ENCODE measurements at regions not wholly inside any gene's neighbourhood (a gene's known extent, or its start where the extent isn't known, plus 50 kb on each side); places are given as distances from the start of the nearest gene placed in this dataset.
A peak's percentile ranks its signal among the peaks of the same experiment; 100 is the strongest.

DNA sequence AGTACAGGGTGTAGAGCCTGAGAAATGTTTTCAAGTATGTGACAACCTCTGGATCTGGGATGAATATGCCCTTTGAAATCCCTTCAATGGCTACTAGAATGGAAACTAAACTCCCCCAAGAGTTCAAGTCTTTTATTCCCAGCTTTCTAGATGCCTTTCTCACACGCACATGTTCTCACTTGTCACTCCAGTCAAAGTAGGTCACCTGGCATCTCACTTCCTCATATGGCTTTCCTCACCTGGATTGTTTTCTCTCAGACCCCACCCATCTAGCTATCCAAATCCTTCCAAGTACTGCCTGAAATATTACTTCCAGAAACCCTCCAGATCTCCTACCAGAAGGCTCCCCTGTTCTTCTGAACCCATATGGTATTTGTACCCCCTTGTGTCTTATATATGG, 615.4 kb upstream of the KLF4 start:
- DNase-seq (ENCODE audit: low spot score): no peak

DNA sequence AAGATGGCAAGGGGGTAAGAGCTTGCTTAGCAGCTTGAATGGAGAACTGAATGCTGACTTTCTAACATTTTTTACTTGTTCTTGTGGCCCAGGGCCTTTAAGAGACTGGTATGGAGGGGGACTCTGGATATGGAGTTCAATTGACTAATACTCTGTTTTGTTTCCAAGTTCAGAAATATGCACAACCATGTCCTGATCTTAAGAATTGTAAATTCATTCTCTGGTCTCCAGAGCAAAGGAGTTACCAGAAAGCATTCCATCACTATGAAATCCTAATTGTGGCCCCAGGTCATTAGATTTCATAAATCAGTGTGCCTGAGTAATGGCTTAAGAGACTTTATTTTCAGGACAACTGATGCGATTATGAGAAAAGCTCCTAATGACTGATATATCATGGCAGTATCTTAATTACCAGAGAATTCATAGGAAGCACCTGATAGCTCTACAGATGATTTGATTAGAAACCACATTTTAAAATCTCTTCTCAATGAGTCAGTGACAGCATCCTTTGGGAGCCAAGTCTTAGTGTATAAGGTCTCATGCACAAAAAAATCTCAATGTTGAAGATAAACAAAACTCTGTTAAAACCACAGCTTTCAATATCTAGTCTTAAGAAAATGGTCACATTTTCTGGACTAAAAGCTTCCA, 613.6 kb upstream of the KLF4 start:
- peak; percentile 19 for DNase-seq (ENCODE audit: low spot score)

DNA sequence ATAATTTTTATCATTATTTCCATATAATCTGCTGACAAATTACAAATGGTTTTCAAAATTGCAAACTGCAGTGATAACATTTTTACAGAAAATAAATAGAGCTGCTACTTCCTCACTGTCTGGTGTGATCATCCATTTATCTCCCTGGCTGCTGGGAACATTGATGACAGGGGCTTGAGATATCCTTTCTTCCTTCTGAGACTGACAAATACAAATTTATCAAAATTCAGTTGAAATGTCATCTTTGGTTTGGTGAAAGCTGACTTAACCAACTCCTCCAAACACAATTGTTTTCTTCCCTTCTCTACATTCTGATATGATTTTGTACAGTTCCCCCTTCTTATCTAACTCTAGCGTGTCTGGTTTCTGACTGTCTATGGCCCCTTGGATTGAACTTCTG, 611.8 kb upstream of the KLF4 start:
- no peak for DNase-seq (ENCODE audit: low spot score)

DNA sequence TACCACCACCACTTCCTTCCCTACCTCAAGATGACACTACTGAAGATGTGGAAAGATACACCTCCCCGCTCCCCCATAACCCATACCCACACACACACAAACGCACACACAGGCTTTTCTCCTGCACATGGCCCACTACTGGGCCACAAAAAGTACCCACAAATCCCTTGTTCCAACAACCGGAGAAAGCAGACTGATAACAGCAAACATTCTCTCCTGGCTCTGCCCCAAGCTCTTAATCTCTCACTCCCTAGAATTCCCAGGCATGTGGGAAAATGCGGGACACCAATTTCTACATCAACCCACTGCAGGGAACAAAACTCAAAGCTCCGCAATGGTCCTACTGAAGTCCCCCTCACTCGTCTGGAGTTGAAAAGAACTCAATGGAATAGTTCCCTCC, 611.0 kb upstream of the KLF4 start:
- DNase-seq (ENCODE audit: low spot score): no peak

DNA sequence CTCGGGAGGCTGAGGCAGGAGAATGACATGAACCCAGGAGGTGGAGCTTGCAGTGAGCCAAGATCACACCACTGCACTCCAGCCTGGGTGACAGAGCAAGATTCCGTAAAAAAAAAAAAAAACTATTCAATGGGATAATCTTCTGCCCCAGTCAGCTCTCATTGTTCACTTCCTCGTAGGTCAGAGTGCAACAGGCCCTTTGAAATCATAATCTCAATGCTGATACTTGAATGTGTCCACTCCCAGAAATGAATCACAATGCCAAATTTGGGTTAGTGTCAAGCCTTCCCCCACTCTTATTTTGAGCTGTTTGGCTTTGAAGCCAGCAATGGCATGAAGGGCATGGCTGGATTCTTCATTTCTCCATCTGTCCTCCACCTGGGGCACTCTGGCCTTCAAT, 610.3 kb upstream of the KLF4 start:
- no peak for DNase-seq (ENCODE audit: low spot score)

DNA sequence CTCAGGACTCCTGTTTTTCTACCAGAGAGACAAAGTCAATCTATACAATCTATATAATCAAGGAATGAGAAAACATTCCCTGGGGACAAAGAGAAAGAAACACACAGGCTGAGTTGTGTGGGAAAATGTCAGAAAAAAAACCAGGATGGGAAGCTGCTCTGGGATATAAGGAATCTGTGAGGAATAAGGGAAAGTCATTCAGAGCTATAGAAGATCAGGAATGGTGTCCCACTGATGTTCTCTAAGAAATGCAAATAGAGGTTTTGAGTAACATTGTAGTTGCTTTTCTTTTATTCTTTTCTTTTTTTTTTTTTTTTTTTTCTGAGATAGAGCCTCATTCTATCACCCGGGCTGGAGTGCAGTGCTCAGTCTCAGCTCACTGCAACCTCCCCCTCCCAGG, 605.9 kb upstream of the KLF4 start:
- DNase-seq (ENCODE audit: low spot score): no peak

DNA sequence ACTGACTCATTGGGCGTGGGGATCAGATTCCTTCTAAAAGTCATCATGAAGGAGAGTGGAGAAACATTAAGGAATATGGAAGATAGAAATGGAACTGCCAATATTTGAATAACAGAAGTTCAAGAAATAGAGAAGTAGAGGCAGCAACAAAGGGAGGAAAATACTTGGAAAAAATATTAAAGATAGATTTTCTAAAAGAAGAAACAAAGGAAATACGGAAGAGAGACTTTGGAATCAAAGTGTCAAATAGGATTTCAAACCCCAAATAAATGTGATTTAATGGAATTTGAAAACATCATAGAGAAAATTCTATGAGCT, 605.1 kb upstream of the KLF4 start:
- DNase-seq (ENCODE audit: low spot score): peak; percentile 28

DNA sequence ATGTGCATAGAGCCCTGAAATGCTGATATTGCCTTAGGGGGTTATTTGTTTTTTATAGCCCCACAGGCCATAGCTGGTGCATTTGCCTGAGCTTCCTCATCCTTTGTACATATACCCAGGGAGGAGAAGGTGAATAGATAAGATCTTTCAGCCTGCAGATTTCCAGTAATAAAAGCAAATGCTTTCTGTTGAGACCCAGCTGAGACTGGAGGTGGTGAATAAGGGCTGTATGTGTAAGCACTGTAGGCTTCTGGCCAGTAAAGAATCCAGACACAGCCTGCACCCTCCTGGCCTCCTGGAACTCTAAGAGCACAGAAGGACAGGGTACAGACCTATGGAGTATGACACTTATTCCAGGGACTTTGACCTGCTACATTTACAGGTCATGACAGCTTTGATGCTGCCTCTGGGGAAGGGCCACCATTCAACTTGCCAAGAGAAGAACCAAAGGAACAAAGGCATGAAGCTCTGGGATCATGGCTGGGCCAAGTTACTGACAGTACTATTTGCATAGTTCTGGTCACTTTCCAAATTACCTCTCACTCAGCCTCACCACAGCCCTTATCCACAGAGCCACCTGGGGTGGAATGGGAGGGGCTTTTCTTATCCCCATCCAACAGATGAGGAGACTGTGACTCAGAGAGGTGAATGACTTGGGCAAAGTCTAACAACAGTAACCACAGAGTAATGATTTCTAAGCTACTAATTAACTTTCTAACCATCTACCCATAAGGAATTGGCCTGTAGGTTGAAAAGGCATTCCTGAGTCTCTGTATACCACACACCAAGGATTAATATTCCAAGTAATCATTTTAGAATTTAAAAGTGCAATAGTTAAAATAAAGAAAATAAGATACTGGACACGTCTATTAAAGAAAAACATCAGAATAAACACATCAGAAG, 604.5 kb upstream of the KLF4 start:
- peak; percentile 18 for DNase-seq (ENCODE audit: low spot score)

DNA sequence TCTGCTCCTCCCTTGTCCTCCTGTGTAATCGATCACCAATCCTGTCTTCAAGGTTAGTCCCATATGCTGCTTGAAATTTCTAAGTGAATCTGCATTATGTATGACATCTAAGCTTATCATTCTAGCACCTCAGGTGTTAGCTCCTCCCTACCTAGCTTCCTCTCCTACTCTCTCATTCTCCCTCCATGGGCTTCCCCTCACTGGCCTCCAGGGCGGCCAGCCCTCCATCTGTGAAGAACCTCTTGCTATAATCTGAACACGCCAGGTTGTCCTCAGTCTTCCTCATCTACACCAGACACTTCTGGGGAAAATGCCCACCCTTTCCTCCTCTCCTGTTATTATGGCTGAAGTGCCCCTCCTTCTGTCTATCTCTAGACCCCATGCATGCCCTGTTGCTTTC, 599.3 kb upstream of the KLF4 start:
- DNase-seq (ENCODE audit: low spot score): no peak

DNA sequence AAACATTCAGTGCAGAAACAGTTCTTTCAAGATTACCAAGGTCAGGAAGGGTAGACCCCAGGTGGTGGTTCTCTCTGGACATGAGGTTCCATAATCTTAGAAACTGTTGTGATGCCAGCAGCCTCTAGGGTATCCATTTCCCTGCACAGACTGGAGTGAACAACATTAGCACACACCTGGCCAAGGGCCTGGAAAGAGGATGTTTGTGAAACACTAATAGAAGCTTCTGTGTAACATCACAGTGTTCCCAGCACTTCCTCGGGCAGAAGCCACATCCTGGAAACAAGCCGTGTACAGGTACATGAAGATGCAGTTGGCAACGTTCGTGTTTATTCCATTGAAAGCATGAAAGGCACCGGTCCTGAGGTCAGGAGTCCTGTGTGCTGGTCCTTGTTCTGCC, 598.2 kb upstream of the KLF4 start:
- DNase-seq (ENCODE audit: low spot score): no peak

DNA sequence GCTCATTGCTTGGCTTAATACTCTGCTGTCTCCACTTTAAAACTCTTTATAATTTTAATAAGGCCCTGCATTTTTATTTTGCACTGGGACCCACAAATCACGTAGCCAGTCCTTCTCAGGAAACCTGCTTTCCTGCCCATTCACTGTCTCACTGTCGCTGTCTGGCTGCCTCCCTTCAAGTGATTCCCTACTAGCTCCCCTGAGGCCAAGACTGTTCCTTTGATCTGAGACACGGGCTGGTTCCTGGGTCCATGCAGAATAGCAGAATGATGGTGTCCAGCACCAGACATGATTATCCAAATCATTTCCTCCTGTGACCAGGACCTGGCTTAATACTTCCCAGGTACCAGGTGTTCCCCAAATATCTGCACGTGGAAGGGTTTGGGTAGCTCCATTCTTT, 597.1 kb upstream of the KLF4 start:
- no peak for DNase-seq (ENCODE audit: low spot score)

DNA sequence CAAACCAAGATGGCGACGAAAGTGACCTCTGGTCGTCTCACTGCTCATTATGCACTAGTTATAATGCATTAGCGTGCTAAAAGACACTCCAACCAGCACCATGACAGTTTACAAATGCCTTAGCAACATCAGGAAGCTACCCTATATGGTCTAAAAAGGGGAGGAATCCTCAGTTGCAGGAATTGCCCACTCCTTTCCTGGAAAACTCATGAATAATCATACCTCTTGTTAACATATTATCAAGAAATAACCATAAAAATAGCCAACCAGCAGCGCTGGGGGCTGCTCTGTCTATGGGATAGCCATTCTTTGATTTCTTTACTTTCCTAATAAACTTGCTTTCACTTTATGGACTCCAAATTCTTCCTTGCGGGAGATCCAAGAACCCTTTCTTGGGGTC, 595.7 kb upstream of the KLF4 start:
- DNase-seq (ENCODE audit: low spot score): no peak

DNA sequence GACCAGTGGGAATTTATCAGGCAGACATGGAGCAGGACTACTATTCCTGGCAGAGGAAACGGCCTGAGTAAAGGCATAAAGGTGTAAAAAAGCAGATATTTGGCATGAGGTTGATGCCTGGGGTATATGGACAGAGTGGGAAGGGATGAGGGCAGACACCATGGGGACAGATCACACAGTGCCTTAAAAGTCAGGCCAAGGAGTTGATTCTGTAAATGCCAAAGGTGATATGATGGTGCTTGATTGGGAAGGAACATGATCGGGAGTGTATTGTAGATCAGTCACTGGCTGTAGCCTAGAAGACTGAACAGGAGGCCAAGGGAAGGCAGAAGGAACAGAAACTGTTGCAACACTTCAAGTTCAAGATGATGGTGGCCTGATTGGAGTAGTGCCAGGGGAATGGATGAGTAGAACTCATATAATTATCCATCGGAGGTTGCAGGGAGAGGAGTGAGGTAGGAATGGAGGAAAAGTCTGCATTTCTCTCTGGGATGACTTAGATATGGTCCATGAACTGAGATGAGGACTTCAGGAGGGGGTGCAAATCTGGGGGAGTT, 594.3 kb upstream of the KLF4 start:
- DNase-seq (ENCODE audit: low spot score): no peak

DNA sequence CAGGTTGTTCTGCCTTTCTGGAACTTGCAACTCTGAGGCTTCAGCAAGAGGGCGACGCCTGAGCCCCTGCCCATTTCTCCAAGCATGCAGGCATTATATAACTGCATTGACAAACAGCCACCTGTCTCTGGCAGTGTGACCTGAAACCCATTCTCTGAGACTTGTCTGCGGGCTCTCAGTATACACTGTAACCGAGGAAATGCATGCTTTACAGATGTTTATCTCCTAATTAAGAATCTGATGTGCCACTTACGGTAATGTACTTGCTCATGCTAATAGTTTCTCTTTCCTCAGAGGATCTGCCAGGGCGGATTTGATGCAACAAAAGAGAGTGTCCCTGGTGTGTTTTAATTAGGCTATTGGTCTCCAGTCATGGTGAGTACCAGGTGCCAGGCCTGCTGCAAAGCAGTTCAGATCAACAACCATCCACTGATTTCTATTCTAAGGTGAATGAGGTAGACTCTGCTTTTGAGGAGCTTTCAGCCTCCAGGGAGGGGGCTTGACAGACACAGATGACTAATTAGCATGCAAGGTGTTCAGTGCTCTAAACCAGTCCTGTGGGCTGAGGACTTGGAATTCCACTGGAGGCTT, 593.7 kb upstream of the KLF4 start:
- DNase-seq (ENCODE audit: low spot score): no peak

DNA sequence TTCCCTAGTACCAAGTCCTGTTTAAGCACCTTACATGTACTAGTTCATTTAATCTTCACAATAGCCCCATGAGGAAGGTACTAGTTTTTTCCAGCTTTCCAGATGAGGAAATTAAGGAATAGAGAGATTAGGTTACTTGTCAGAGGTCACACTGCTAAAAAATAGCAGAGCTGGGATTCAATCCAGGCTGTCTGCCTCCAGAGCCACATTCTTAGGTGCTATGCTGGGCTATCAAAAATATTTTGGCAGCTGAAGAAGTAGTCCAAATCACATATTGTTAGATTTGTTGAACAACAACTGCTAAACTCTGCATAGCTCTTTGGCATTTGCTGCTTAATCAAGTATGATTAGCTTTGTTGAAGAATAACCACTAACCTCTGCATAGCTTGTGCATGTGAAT, 591.5 kb upstream of the KLF4 start:
- no peak for DNase-seq (ENCODE audit: low spot score)

DNA sequence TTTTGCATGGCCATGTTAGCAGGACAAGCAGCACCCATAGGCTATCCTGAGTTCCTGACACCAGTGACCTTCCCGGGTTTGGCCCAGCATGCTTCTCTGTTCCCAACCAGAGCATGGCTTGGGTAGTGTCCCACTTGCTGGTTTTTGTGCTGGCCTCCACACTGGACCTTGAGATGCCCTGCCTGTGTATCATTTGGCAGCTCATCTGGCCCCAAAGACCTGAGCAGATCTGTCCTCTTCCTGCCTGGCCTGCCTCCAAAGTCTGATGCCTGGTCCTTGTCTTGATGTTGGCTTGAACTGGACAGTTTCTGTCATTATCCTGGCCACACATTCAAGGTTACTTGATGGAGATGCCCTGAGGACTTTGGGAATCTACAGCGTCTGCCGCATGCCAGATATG, 590.7 kb upstream of the KLF4 start:
- no peak for DNase-seq (ENCODE audit: low spot score)

DNA sequence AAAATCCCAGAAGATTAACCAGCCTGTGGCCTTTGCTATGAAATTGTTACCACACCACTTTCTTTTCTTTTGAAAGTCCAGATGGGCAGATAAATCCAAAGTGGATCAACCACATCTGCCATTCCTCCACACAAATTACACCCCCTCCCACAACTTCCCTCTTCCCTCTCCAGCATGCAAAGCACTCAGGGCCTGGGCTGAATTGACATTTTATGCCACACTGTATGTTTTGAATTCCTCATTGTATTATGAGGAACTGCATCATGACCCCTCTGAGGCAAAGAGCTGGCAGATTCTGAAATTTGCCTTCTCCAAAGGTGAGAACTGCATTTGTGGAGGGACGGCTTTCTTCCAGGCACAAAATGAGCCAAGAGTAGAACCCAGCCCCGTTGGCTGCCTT, 589.2 kb upstream of the KLF4 start:
- no peak for DNase-seq (ENCODE audit: low spot score)

DNA sequence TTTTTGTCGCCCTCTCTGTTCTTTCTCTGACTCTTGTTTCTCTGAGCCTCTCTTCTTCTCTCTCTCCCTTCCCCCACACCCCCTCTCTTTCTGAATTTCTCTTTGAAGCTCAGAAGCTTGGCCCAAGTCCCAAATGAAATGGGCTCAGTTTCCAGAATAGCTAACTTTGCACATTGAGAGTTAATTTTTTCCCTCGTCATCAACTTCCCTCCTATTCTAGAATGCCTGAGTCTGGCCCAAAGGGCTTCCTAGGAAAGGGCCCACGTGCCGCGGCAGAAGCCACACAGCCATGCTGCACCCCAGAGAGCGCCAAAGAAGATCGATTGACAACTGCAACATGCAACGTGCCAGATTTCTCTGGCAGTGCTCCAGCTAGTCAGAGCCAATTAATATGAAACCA, 588.8 kb upstream of the KLF4 start:
- DNase-seq (ENCODE audit: low spot score): no peak

DNA sequence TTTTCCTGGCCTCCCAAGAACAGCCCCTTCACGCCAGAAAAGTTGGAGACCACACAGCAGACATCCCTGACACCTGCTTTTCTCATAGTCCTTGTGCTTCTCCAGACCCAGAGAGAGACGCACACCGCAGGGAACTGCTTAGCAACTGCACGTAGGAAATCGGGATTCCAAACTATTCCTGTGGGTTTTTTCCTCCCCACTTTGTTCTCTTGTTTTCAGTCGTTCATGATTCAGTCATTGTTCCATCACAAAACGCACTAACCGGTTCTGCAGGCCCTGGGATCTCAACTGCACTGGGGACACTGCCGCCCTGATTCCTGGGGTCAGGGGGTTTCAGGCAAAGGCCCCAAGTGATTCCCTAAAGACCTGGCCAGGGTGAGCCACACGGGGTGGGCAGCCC, 588.0 kb upstream of the KLF4 start:
- DNase-seq (ENCODE audit: low spot score): no peak

DNA sequence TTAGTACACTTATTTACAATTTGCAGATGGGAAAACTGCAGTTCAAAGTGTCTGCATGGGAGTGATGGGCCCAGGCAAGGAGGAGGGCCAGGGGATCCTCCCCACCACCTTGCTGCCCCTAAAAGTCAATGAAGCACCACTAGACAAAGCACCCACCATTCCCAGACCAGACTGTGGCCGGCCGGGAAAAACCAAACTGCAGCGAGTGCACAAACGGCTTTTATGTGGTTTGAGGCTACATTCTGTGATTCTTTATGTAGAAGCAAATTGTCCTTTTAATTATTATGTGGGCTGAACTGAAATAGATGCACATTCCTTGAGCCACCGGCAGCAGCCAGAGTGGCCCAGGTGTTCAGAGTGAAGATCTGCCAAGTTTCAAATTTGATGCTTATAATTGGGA, 585.3 kb upstream of the KLF4 start:
- DNase-seq (ENCODE audit: low spot score): no peak

DNA sequence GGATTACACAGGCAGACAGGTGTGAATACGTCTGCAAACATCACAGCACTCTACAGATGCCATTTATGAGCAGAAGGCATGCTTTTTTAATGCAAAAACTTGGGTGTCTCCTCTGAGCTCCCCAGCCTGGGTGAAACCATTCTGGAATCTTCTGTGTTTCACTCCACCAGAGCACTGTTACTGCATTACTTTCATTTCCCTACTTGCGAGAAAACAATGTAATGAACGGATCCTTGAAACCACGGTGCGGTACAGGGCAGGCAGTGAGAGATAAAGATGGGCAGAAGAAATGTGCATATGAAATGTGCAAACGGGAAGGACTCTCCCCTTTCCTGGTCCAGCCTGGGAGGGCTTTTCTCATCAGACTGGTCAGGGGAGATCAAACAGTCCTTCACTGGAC, 584.3 kb upstream of the KLF4 start:
- no peak for DNase-seq (ENCODE audit: low spot score)

DNA sequence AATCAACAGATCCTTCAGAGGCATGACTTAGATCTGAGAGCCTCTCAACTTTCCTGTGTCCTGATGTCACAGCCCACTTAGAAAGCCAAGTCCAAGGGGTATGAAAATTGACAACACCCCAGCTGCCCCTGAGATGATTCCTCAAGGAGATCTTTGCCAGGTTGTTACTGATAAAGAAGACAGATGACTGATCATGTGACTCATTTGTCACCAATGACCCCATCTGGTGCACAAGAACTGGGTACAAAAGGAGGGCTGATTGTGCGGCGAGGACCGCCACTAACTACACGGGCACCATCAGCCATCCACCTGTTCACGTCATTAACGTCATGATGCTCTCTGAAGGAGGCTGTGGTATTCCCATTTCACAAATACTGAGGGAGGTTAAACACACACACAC, 583.2 kb upstream of the KLF4 start:
- no peak for DNase-seq (ENCODE audit: low spot score)

DNA sequence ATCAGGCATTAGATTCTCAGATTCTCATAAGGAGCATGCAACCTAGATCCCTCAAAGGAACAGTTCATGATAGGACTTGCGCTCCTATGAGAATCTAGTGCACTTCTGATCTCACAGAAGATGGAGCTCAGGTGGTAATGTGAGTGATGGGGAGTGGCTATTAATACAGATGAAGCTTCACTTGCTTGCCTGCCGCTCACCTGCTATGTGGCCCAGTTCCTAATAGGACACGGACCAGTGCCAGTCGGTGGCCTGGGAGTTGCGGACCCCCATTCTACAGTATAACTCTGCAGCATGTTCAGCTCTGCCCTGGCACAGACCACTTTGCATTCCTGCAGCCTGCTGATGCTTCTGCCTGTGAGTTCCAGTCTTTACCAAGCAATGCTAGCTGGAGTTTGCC, 581.3 kb upstream of the KLF4 start:
- no peak for DNase-seq (ENCODE audit: low spot score)
